GM13976 (cell line): ENCODE measurements at regions not wholly inside any gene's neighbourhood (a gene's known extent, or its start where the extent isn't known, plus 50 kb on each side); places are given as distances from the start of the nearest gene placed in this dataset.

Experiments
- DNase-seq: peaks from one replicate; pipeline ENCODE4 v3.0.0; 2012; ENCODE audit warnings: low spot score
- CTCF ChIP-seq: IDR thresholded peaks from 2 replicates; pipeline ENCODE4 v1.5.1; 2012; ENCODE audit warnings: borderline replicate concordance, mild to moderate bottlenecking; ENCODE audit not compliant: insufficient read depth; ENCODE audit errors: extremely low read depth, missing control alignments, control extremely low read depth
- in situ Hi-C: fragments of 300-500 bp; cut with MboI; formaldehyde crosslinking; loops from one replicate; pipeline ENCODE4 v1.12.0; 2022; ENCODE audit warnings: low sequenced_read_pairs, mixed read lengths, inconsistent platforms; ENCODE audit not compliant: unreplicated experiment

- in situ Hi-C loops = no loop called here
- no peak for TF ChIP-seq CTCF
- DNase-seq = no peak
These were observed 63.0 kb upstream of the PPM1J start for GRCh38 chr1:112778137-112778536.

DNA sequence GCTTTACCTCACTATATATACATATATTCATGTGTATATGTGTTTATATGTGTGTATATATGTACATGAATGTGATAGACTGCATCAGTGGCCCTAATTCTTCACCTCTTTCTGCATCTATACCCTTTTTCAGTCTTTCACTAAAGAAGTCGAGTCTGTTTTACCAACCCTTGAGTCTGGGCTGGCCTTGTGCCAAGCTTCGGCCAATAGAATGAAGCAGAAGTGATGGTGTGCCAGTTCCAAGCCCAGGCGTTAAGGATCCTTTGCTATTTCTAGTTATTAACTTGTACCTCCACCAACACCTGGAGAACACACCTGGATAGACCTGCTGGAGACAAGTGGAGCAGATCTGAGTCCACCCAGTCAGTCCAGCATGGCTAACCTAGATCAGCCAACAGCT, 61.6 kb upstream of the PPM1J start:
- DNase-seq = no peak
- in situ Hi-C loops = no loop called here
- TF ChIP-seq CTCF = no peak

GRCh38 chr1:112772781-112773180, 57.6 kb upstream of the PPM1J start:
- no peak for DNase-seq
- in situ Hi-C loops = no loop called here
- TF ChIP-seq CTCF = no peak

DNA sequence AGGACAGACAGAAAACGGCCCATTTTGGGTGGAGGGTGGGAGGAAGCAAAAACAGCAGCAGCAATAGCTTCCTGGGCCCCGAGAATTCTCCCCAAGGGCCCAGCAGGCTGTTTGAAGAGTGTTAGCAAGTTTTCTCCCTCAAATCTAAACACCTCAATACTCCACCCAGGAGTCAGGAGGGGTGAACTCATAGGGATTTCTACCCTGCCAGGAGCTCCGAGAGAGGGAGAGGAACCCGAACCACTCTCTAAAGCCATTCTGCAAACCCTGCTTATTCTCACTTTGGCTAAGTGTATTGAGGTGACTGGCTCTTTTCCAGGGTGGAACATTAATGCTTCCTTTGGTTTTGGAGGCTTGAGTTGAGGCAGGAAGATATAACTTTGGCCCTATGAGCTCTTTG, 55.6 kb upstream of the PPM1J start:
- in situ Hi-C loops = no loop called here
- no peak for DNase-seq
- TF ChIP-seq CTCF = no peak

GRCh38 chr1:112769611-112770010, 54.5 kb upstream of the PPM1J start:
- in situ Hi-C loops = no loop called here
- no peak for DNase-seq
- TF ChIP-seq CTCF = no peak

DNA sequence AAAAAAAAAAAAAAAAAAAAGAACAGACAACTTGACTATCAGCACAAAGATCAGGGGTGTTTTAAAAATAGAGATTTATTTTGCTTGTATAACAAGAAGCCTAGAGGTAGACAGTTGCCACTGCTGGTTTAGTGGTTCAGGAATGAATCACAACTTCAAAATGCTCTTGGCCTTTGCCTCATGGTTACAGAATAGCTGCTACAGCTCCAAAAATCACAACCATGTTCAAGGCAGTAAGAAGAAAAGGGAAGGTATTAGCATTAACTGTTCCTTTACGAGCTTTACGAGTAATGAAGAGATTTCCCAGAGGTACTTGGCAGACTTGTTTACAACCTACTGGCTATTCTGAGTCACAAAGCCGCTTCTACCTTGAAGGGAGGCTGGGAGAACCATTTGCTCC, 52.5 kb upstream of the PPM1J start:
- in situ Hi-C loops = no loop called here
- TF ChIP-seq CTCF = no peak
- no peak for DNase-seq
